Endodermal cell (in vitro differentiated cells): ENCODE measurements at regions not wholly inside any gene's neighbourhood (a gene's known extent, or its start where the extent isn't known, plus 50 kb on each side); places are given as distances from the start of the nearest gene placed in this dataset.

Experiments
- DNase-seq: peaks from one replicate; pipeline ENCODE4 v3.0.0-alpha.2; 2017
- H3K27ac ChIP-seq: 2 replicates; pipeline ENCODE4 v1.5.1; 2013; ENCODE audit warnings: mild to moderate bottlenecking, low read depth, low read length, moderate library complexity
- H3K27me3 ChIP-seq: 2 replicates; pipeline ENCODE4 v1.6.1; 2013; ENCODE audit warnings: mild to moderate bottlenecking, low read length, moderate library complexity; ENCODE audit not compliant: insufficient read depth, control insufficient read depth, poor library complexity, severe bottlenecking
- H3K36me3 ChIP-seq: 2 replicates; pipeline ENCODE4 v1.7.0; 2013; ENCODE audit warnings: mild to moderate bottlenecking, low read length, moderate library complexity; ENCODE audit not compliant: control insufficient read depth, insufficient read depth
- H3K4me1 ChIP-seq: one replicate; pipeline ENCODE4 v1.7.0; 2013; ENCODE audit warnings: low read length; ENCODE audit not compliant: control insufficient read depth, insufficient read depth
- H3K4me3 ChIP-seq: 2 replicates; pipeline ENCODE4 v1.5.1; 2013; ENCODE audit warnings: mild to moderate bottlenecking, low read length, moderate library complexity
- H3K9ac ChIP-seq: 2 replicates; pipeline ENCODE4 v1.6.1; 2013; ENCODE audit warnings: mild to moderate bottlenecking, low read length, moderate library complexity; ENCODE audit not compliant: poor library complexity, severe bottlenecking; ENCODE audit errors: extremely low read depth
- H3K9me3 ChIP-seq: 2 replicates; pipeline ENCODE4 v1.6.1; 2013; ENCODE audit warnings: mild to moderate bottlenecking, low read length, moderate library complexity; ENCODE audit not compliant: control insufficient read depth
- H3K27ac Mint-ChIP-seq: 2 replicates; pipeline ENCODE4 v1.8.0; 2020; ENCODE audit warnings: mixed read lengths
- H3K27me3 Mint-ChIP-seq: 2 replicates; pipeline ENCODE4 v1.8.0; 2021; ENCODE audit warnings: mild to moderate bottlenecking, mixed read lengths; ENCODE audit not compliant: insufficient read depth
- H3K36me3 Mint-ChIP-seq: 2 replicates; pipeline ENCODE4 v1.8.0; 2020; ENCODE audit warnings: low read depth, mixed read lengths
- H3K4me1 Mint-ChIP-seq: 2 replicates; pipeline ENCODE4 v1.8.0; 2020; ENCODE audit warnings: mixed read lengths
- H3K4me3 Mint-ChIP-seq: 2 replicates; pipeline ENCODE4 v1.8.0; 2020; ENCODE audit warnings: mild to moderate bottlenecking, moderate library complexity, mixed read lengths
- H3K9me3 Mint-ChIP-seq: 2 replicates; pipeline ENCODE4 v1.8.0; 2020; ENCODE audit warnings: mild to moderate bottlenecking, mixed read lengths
- CTCF ChIP-seq: fragments of 200-600 bp; sonication (generic); conservative IDR thresholded peaks from 2 replicates; pipeline ENCODE4 v1.5.0; 2021; ENCODE audit warnings: antibody characterized with exemption, mild to moderate bottlenecking
- WGBS, 2 experiments: methylation state at CpG; one replicate each; pipeline versions ENCODE4 v1.1.5 to v1.1.7; 2013; ENCODE audit warnings: missing lambda C conversion rate in 2 of 2, mixed read lengths in 1 of 2; ENCODE audit not compliant: insufficient coverage in 1 of 2, insufficient read length in 1 of 2; 5-methylcytosine and 5-hydroxymethylcytosine counted together

GRCh38 chr2:120685066-120685973 is 50.3 kb upstream of the GLI2 start:
- WGBS, 2 experiments: 86 to 89% methylated on average over 3 to 5 of the region's 5 CpGs
- no peaks in the 10 kb centered on the region for H3K9me3 Mint-ChIP-seq
- peaks cover 15% of the 10 kb centered on the region for H3K27me3 Mint-ChIP-seq

More at GRCh38 chr2:120685066-120685973, 50.3 kb upstream of the GLI2 start:
- no peak overlapping the region for H3K27ac ChIP-seq
- no peak overlapping the region for H3K4me3 Mint-ChIP-seq
- no peak overlapping the region for H3K27ac Mint-ChIP-seq
- H3K4me3 ChIP-seq: no peak overlapping the region
- H3K36me3 ChIP-seq: no peaks in the 10 kb centered on the region
- H3K9ac ChIP-seq: no peak overlapping the region
- H3K4me1 Mint-ChIP-seq: no peaks in the 10 kb centered on the region
- H3K9me3 ChIP-seq: no peaks in the 10 kb centered on the region
- H3K36me3 Mint-ChIP-seq: no peaks in the 10 kb centered on the region
- H3K27me3 ChIP-seq: peaks cover 6% of the 10 kb centered on the region
- no peak for TF ChIP-seq CTCF
- no peaks in the 10 kb centered on the region for H3K4me1 ChIP-seq
- DNase-seq: peak; percentile 24
